Bronchial epithelial cell (primary cell): ENCODE measurements at regions not wholly inside any gene's neighbourhood (a gene's known extent, or its start where the extent isn't known, plus 50 kb on each side); places are given as distances from the start of the nearest gene placed in this dataset.

Source experiments
- DNase-seq: peaks from one replicate; pipeline ENCODE4 v3.0.0-alpha.2; 2010; ENCODE audit warnings: low read depth
- FAIRE-seq: peaks from 2 replicates; lab custom pipeline; 2011; peaks lifted over from hg19 to GRCh38; lab: Jason Lieb, UNC
- H3K27me3 ChIP-seq: 2 replicates; pipeline ENCODE4 v1.5.1; 2011; ENCODE audit warnings: low read length; ENCODE audit not compliant: control insufficient read depth, insufficient read depth
- H3K36me3 ChIP-seq: 2 replicates; pipeline ENCODE4 v1.5.1; 2011; ENCODE audit warnings: low read length; ENCODE audit not compliant: control insufficient read depth, insufficient read depth
- H3K4me3 ChIP-seq: 2 replicates; pipeline ENCODE4 v1.5.1; 2011; ENCODE audit warnings: mild to moderate bottlenecking, low read depth, low read length, control low read depth
- TF ChIP-seq, protein P1 (sequence below): IDR thresholded peaks from 2 replicates; pipeline ENCODE4 v1.5.1; 2011; ENCODE audit warnings: mild to moderate bottlenecking, moderate library complexity, low read length, control low read depth, inconsistent platforms; ENCODE audit not compliant: insufficient read depth, severe bottlenecking

- DNase-seq (no peak), FAIRE-seq (no peak)
- no peaks in the 10 kb centered on the region for H3K27me3 ChIP-seq
- no peaks in the 10 kb centered on the region for H3K36me3 ChIP-seq
- no peak overlapping the region for H3K4me3 ChIP-seq
- TF ChIP-seq, protein P1, sequence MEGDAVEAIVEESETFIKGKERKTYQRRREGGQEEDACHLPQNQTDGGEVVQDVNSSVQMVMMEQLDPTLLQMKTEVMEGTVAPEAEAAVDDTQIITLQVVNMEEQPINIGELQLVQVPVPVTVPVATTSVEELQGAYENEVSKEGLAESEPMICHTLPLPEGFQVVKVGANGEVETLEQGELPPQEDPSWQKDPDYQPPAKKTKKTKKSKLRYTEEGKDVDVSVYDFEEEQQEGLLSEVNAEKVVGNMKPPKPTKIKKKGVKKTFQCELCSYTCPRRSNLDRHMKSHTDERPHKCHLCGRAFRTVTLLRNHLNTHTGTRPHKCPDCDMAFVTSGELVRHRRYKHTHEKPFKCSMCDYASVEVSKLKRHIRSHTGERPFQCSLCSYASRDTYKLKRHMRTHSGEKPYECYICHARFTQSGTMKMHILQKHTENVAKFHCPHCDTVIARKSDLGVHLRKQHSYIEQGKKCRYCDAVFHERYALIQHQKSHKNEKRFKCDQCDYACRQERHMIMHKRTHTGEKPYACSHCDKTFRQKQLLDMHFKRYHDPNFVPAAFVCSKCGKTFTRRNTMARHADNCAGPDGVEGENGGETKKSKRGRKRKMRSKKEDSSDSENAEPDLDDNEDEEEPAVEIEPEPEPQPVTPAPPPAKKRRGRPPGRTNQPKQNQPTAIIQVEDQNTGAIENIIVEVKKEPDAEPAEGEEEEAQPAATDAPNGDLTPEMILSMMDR, result no peak
These were observed 122.0 kb upstream of the COPS8 start for GRCh38 chr2:236963631-236964182.

DNA sequence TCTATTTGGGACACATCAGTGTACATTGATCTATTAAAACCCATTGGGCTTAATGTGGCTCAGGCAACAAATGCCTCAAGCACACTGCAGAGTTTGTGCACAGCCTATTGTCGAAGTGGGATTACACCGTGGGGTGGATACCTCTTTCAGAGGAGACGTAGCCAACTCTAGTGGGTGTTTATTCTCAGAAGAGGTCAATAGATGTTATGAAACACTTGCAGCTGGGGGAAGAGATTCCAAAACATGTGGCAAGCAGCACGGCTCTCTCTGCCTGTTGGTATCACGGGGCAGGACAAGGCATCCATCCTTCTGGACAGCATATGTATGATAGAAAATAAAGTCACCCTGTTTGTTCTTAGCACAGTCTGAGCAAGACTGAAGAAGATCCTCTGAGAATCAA is 121.4 kb upstream of the COPS8 start:
- DNase-seq, result no peak

DNA sequence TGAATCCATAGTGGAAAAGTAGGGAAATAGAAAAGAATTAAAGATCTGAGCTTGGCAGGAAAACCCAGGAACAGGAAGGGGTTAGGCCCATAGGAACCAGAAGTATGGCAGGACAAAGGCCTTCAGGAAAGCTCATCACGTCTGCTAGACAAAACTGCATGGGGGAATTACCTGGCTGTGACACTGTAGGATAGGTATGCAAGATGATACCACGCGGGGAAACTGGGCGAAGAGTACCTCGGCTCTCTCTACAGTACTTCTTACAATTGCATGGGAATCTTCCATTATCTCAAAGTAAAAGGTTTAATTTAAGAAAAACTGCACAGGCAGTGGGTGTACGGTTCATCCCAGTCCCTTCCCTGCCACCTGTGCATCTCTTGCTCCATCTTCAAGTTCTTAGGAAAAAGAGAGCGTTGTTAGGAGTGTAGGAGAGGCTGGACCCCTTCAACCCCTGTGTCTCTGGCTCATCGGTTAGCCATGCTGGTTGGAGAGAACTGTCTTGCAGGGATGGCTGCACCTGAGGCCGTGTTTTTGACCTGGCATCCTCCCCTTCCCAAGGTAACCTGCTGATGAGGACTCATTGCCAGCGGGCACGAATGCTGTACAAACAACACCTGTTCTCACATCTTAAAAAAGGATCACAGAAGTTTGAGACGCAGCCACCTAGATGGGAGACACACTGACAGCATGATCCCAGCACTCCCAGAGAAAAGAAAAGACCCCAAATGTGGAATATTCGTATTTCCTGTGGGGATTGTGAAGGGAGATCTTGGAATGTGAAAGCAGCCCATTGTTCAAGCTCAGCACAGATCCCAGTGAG is 120.5 kb upstream of the COPS8 start:
- DNase-seq (peak; percentile 16), FAIRE-seq (no peak)
- Histone ChIP-seq H3K36me3 (no peaks in the 10 kb centered on the region), H3K27me3 (no peaks in the 10 kb centered on the region), H3K4me3 (no peak overlapping the region)
- TF ChIP-seq, protein P1, result no peak

More for the DNA sequence above, 121.4 kb upstream of the COPS8 start:
- H3K27me3 ChIP-seq, result no peaks in the 10 kb centered on the region
- no peak overlapping the region for H3K4me3 ChIP-seq
- no peaks in the 10 kb centered on the region for H3K36me3 ChIP-seq
- FAIRE-seq, result no peak
- TF ChIP-seq, protein P1, result no peak

DNA sequence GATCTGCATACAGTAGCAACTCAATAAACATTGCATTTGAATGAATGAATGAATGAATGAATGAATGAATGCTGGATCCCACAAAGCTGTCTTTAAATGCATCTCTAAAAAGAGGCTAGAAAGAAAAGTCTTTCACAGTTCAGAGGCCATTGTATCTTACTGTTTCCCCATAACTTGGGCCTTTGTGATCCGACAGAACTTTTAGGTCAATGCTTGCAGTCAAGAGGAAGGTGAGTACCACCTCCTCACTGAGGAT is 119.9 kb upstream of the COPS8 start:
- Histone ChIP-seq H3K36me3 (no peaks in the 10 kb centered on the region), H3K4me3 (no peak overlapping the region), H3K27me3 (no peaks in the 10 kb centered on the region)
- DNase-seq (no peak), FAIRE-seq (peak; percentile 36)
- TF ChIP-seq, protein P1, result no peak

DNA sequence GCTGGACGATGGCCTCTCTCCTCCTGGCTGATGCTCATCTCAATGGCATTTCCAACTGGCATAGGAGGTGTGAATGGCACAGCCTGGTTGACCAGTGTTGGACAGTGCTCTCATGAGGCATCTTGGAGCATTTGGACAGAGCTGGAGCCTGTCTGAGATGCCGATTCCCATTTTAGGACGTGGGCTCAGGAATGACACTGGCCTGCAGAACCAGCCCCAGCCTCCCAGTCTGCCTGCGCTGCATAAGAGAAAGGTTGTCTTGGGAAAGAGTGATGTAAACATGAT is 118.2 kb upstream of the COPS8 start:
- Histone ChIP-seq H3K36me3 (no peaks in the 10 kb centered on the region), H3K27me3 (no peaks in the 10 kb centered on the region), H3K4me3 (no peak overlapping the region)
- DNase-seq, result no peak
- TF ChIP-seq, protein P1, result no peak
- no peak for FAIRE-seq
